Stomach (tissue), 8 donors: ENCODE measurements at regions not wholly inside any gene's neighbourhood (a gene's known extent, or its start where the extent isn't known, plus 50 kb on each side); places are given as distances from the start of the nearest gene placed in this dataset.

Source experiments
- DNase-seq, 2 donors: peaks; one replicate each; pipeline versions ENCODE4 v3.0.0 to v3.0.0-alpha.2; 2013 to 2019
- H3K27ac ChIP-seq, 5 donors: fragments of 200-600 bp in 4 of 5; sonication (generic) in 4 of 5; one replicate each; pipeline ENCODE4 v1.5.1; 2013 to 2019; ENCODE audit warnings: mild to moderate bottlenecking in 1 of 5, moderate library complexity in 1 of 5
- H3K27me3 ChIP-seq, 3 donors: fragments of 200-600 bp; sonication (generic); one replicate each; pipeline ENCODE4 v1.5.1; 2017 to 2019; ENCODE audit warnings: mixed run types in 1 of 3
- H3K36me3 ChIP-seq, 4 donors: fragments of 200-600 bp; sonication (generic); 1 replicate in 3 of 4; 2 replicates in 1 of 4; pipeline ENCODE4 v1.5.1; 2016 to 2019
- H3K4me1 ChIP-seq, 4 donors: fragments of 200-600 bp; sonication (generic); one replicate each; pipeline ENCODE4 v1.5.1; 2016 to 2019
- H3K4me3 ChIP-seq, 4 donors: fragments of 200-600 bp; sonication (generic) in 3 of 4; one replicate each; pipeline ENCODE4 v1.5.1; 2016 to 2019; ENCODE audit warnings: mild to moderate bottlenecking in 1 of 4
- H3K9me3 ChIP-seq, 4 donors: fragments of 200-600 bp; sonication (generic); one replicate each; pipeline ENCODE4 v1.5.1; 2016 to 2019
- CTCF ChIP-seq, 7 experiments: fragments of 450-650 bp in 4 of 7; fragments of 200-600 bp in 3 of 7; sonication (generic) in 3 of 7; IDR thresholded peaks; one replicate each; pipeline ENCODE4 v1.5.1; 2016 to 2019; ENCODE audit warnings: antibody characterized with exemption in 7 of 7, control low read depth in 2 of 7, mild to moderate bottlenecking in 1 of 7
- EP300 ChIP-seq: sonication (generic); formaldehyde crosslinking; IDR thresholded peaks from one replicate; pipeline ENCODE4 v1.6.1; 2017; ENCODE audit warnings: antibody characterized with exemption
- POLR2A ChIP-seq, 4 donors: fragments of 450-650 bp; IDR thresholded peaks; one replicate each; pipeline ENCODE4 v1.6.1; 2016; ENCODE audit warnings: antibody characterized with exemption in 4 of 4, control low read depth in 2 of 4, mild to moderate bottlenecking in 1 of 4, moderate library complexity in 1 of 4
- POLR2AphosphoS5 ChIP-seq, 3 donors: sonication (generic); formaldehyde crosslinking; IDR thresholded peaks; one replicate each; pipeline ENCODE4 v1.6.1; 2016; ENCODE audit warnings: antibody characterized with exemption in 3 of 3
- WGBS, 5 donors: extraction: QIAGEN DNeasy Blood & Tissue Kit in 3 of 5; methylation state at CpG; one replicate each; pipeline versions ENCODE4 v1.1.5 to v1.1.7; 2013 to 2018; 5-methylcytosine and 5-hydroxymethylcytosine counted together
- intact Hi-C: fragments of 100-400 bp; cut with DNase I; formaldehyde crosslinking; loops from one replicate; pipeline ENCODE4 v1.15.1; 2023; ENCODE audit warnings: low total_unique reads
- donor health status: healthy with polysubstance abuse.
- donor health status: Bipolar disorder and iron deficiency.
- donor health status: healthy.

- Histone ChIP-seq H3K27me3 (no peaks in the 10 kb centered on the region), H3K4me1 (peaks cover 0 to 12% (median 0%) of the 10 kb centered on the region in 4 donors), H3K36me3 (no peaks in the 10 kb centered on the region), H3K4me3 (no peak overlapping the region), H3K27ac (no peak overlapping the region), H3K9me3 (no peaks in the 10 kb centered on the region)
- intact Hi-C loops: no loop called here
- DNase-seq: no peak
- TF ChIP-seq POLR2AphosphoS5 (IDR thresholded peaks at IDR 0.05) (no peak), EP300 (no peak), POLR2A (IDR thresholded peaks at IDR 0.05) (no peak), CTCF (IDR thresholded peaks at IDR 0.05) (no peak)
- WGBS, 5 donors: 97 to 99% (median 97%) methylated on average over 3 of the region's 3 CpGs
Measured at GRCh38 chr3:72130565-72130964, 345.6 kb upstream of the PROK2 start.

- no peaks in the 10 kb centered on the region for H3K9me3 ChIP-seq
- no peak for DNase-seq
- H3K4me3 ChIP-seq: no peak overlapping the region
- H3K36me3 ChIP-seq: no peaks in the 10 kb centered on the region
- H3K4me1 ChIP-seq: peaks cover 0 to 12% (median 0%) of the 10 kb centered on the region in 4 donors
- no peak overlapping the region for H3K27ac ChIP-seq
- WGBS, 5 donors: 56 to 65% (median 60%) methylated on average over 5 of the region's 5 CpGs
- intact Hi-C loops: no loop called here
- no peak for TF ChIP-seq CTCF (IDR thresholded peaks at IDR 0.05)
- no peak for TF ChIP-seq EP300
- no peak for TF ChIP-seq POLR2AphosphoS5 (IDR thresholded peaks at IDR 0.05)
- TF ChIP-seq POLR2A (IDR thresholded peaks at IDR 0.05): no peak
- no peaks in the 10 kb centered on the region for H3K27me3 ChIP-seq
Measured at GRCh38 chr3:72129501-72130094, 344.6 kb upstream of the PROK2 start.

- Histone ChIP-seq H3K4me3 (no peak overlapping the region), H3K27me3 (no peaks in the 10 kb centered on the region), H3K36me3 (no peaks in the 10 kb centered on the region), H3K4me1 (peaks cover 0 to 12% (median 2%) of the 10 kb centered on the region in 4 donors), H3K9me3 (no peaks in the 10 kb centered on the region), H3K27ac (no peak overlapping the region)
- intact Hi-C loops: no loop called here
- TF ChIP-seq POLR2AphosphoS5 (IDR thresholded peaks at IDR 0.05) (no peak), EP300 (no peak), POLR2A (IDR thresholded peaks at IDR 0.05) (no peak)
- 64 to 87% (median 78%) methylated on average over 2 of the region's 2 CpGs for WGBS, 5 donors
- DNase-seq: no peak
Measured at GRCh38 chr3:72128921-72129320, 344.0 kb upstream of the PROK2 start.

GRCh38 chr3:72127844-72128243, 342.9 kb upstream of the PROK2 start:
- Histone ChIP-seq H3K27me3 (no peaks in the 10 kb centered on the region), H3K4me3 (no peak overlapping the region), H3K36me3 (no peaks in the 10 kb centered on the region), H3K4me1 (peaks cover 0 to 12% (median 2%) of the 10 kb centered on the region in 4 donors), H3K9me3 (no peaks in the 10 kb centered on the region), H3K27ac (no peak overlapping the region)
- DNase-seq: no peak
- intact Hi-C loops: no loop called here
- 88 to 99% (median 95%) methylated on average over 3 of the region's 3 CpGs for WGBS, 5 donors
- TF ChIP-seq POLR2AphosphoS5 (IDR thresholded peaks at IDR 0.05): no peak
- no peak for TF ChIP-seq POLR2A (IDR thresholded peaks at IDR 0.05)
- no peak for TF ChIP-seq EP300
- no peak for TF ChIP-seq CTCF (IDR thresholded peaks at IDR 0.05)

- Histone ChIP-seq H3K27ac (no peak overlapping the region), H3K36me3 (no peaks in the 10 kb centered on the region), H3K9me3 (no peaks in the 10 kb centered on the region), H3K27me3 (no peaks in the 10 kb centered on the region), H3K4me3 (no peak overlapping the region), H3K4me1 (peaks cover 0 to 12% (median 2%) of the 10 kb centered on the region in 4 donors)
- TF ChIP-seq EP300 (no peak), POLR2A (IDR thresholded peaks at IDR 0.05) (no peak), CTCF (IDR thresholded peaks at IDR 0.05) (no peak), POLR2AphosphoS5 (IDR thresholded peaks at IDR 0.05) (no peak)
- 61 to 79% (median 76%) methylated on average over 4 of the region's 4 CpGs for WGBS, 5 donors
- intact Hi-C loops: no loop called here
- no peak for DNase-seq
Measured at GRCh38 chr3:72127224-72127612, 342.3 kb upstream of the PROK2 start.
